DND-41 (cell line): ENCODE measurements at regions not wholly inside any gene's neighbourhood (a gene's known extent, or its start where the extent isn't known, plus 50 kb on each side); places are given as distances from the start of the nearest gene placed in this dataset.

Source experiments
- CTCF ChIP-seq: IDR thresholded peaks from 2 replicates; pipeline ENCODE4 v1.5.1; 2012; ENCODE audit warnings: borderline replicate concordance, low read length, moderate library complexity, mild to moderate bottlenecking; ENCODE audit not compliant: poor library complexity, severe bottlenecking; ENCODE audit errors: extremely low read depth
- EZH2 ChIP-seq: IDR thresholded peaks from 3 replicates; pipeline ENCODE4 v1.6.1; 2012; ENCODE audit warnings: borderline replicate concordance, low read depth, mild to moderate bottlenecking, moderate library complexity, low read length, inconsistent platforms; ENCODE audit not compliant: severe bottlenecking

- no peak for TF ChIP-seq CTCF
- TF ChIP-seq EZH2, result no peak
These were observed 327.1 kb downstream of the MAFB start for GRCh38 chr20:40361916-40362315.
